ENCODE measurements at regions not wholly inside any gene's neighbourhood (a gene's known extent, or its start where the extent isn't known, plus 50 kb on each side); places are given as distances from the start of the nearest gene placed in this dataset. TPM values are rescaled to one million over a fixed set of nuclear protein-coding genes. Genes with fewer than 3 reads are reported as not detected.

- no peak for DNase-seq (ENCODE audit: low read depth, low spot score)
- peaks cover 12% of the 10 kb centered on the region for H3K9me3 Mint-ChIP-seq
- no peak overlapping the region for H3K27ac Mint-ChIP-seq (ENCODE audit: unreplicated experiment)
Observed at GRCh38 chr6:132005178-132005577, 54.0 kb upstream of the CCN2 start.

GRCh38 chr6:132004668-132005067 lies 53.5 kb upstream of the CCN2 start:
- Mint-ChIP-seq H3K9me3 (peaks cover 12% of the 10 kb centered on the region), H3K27ac (ENCODE audit: unreplicated experiment) (no peak overlapping the region), H3K27me3 (ENCODE audit: low read depth) (no peaks in the 10 kb centered on the region), H3K4me3 (no peak overlapping the region), H3K4me1 (no peaks in the 10 kb centered on the region), H3K36me3 (ENCODE audit: low read depth) (peaks cover 4% of the 10 kb centered on the region)
- DNase-seq (ENCODE audit: low read depth, low spot score) = no peak
- TF ChIP-seq CTCF (conservative IDR thresholded peaks at IDR 0.05) = no peak

More at GRCh38 chr6:132005178-132005577, 54.0 kb upstream of the CCN2 start:
- Mint-ChIP-seq H3K27me3 (ENCODE audit: low read depth) (no peaks in the 10 kb centered on the region), H3K4me1 (no peaks in the 10 kb centered on the region), H3K4me3 (no peak overlapping the region), H3K36me3 (ENCODE audit: low read depth) (peaks cover 4% of the 10 kb centered on the region)
- TF ChIP-seq CTCF (conservative IDR thresholded peaks at IDR 0.05) = no peak

- H3K27ac Mint-ChIP-seq (ENCODE audit: unreplicated experiment) = no peak overlapping the region
- H3K9me3 Mint-ChIP-seq = peaks cover 12% of the 10 kb centered on the region
- H3K4me3 Mint-ChIP-seq = no peak overlapping the region
- TF ChIP-seq CTCF (conservative IDR thresholded peaks at IDR 0.05) = no peak
- no peak for DNase-seq (ENCODE audit: low read depth, low spot score)
- H3K36me3 Mint-ChIP-seq (ENCODE audit: low read depth) = peaks cover 4% of the 10 kb centered on the region
- H3K27me3 Mint-ChIP-seq (ENCODE audit: low read depth) = no peaks in the 10 kb centered on the region
- H3K4me1 Mint-ChIP-seq = no peaks in the 10 kb centered on the region
Observed at GRCh38 chr6:132003516-132004178, 52.5 kb upstream of the CCN2 start.

Small RNA genes in the stretch of these regions (microRNA-seq; reads per million reads assigned to microRNA genes)
- not detected for gene MIR548AJ1

Data from neural crest cell (in vitro differentiated cells).